Neural progenitor cell (in vitro differentiated cells): ENCODE measurements at regions not wholly inside any gene's neighbourhood (a gene's known extent, or its start where the extent isn't known, plus 50 kb on each side); places are given as distances from the start of the nearest gene placed in this dataset.

Experiments used
- CTCF ChIP-seq: fragments of 200-600 bp; sonication (generic); IDR thresholded peaks from 2 replicates; pipeline ENCODE4 v1.5.1; 2017; ENCODE audit warnings: antibody characterized with exemption, mild to moderate bottlenecking
- EZH2 ChIP-seq: fragments of 200-600 bp; sonication (generic); IDR thresholded peaks from 2 replicates; pipeline ENCODE4 v1.6.1; 2017; ENCODE audit warnings: antibody characterized with exemption, mild to moderate bottlenecking, moderate library complexity
- EZH2phosphoT487 ChIP-seq: fragments of 200-600 bp; sonication (generic); IDR thresholded peaks from 2 replicates; pipeline ENCODE4 v1.6.1; 2017; ENCODE audit warnings: antibody characterized with exemption

GRCh38 chr16:64626776-64627175, 495.1 kb downstream of the CDH11 start:
- TF ChIP-seq CTCF: no peak
- TF ChIP-seq EZH2phosphoT487: no peak
- no peak for TF ChIP-seq EZH2
